GM10266 (cell line): ENCODE measurements at regions not wholly inside any gene's neighbourhood (a gene's known extent, or its start where the extent isn't known, plus 50 kb on each side); places are given as distances from the start of the nearest gene placed in this dataset.

Experiments used
- DNase-seq: peaks from one replicate; pipeline ENCODE4 v3.0.0; 2012; ENCODE audit errors: extremely low spot score
- TF ChIP-seq, protein P1 (sequence below): IDR thresholded peaks from 2 replicates; pipeline ENCODE4 v1.5.1; 2012; ENCODE audit warnings: mild to moderate bottlenecking, low read depth; ENCODE audit not compliant: control insufficient read depth, insufficient read depth; ENCODE audit errors: missing control alignments

DNA sequence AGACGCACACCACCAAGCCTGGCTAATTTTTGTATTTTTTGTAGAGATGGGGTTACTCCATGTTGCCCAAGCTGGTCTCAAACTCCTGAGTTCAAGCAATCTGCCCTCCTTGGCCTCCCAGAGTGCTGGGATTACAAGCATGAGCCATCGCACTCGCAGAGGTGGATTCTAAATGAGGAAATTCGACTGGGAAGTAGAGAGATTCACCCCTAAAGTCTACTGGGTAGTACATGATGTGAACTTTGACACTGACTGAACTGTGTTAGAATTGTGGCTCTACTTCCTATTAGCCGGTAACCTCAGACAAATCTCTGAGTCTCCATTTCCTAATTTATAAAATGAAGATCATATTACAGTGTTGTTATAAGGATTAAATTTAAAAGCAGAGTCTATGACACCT, 276.0 kb upstream of the NR5A2 start:
- no peak for DNase-seq
- TF ChIP-seq, protein P1, sequence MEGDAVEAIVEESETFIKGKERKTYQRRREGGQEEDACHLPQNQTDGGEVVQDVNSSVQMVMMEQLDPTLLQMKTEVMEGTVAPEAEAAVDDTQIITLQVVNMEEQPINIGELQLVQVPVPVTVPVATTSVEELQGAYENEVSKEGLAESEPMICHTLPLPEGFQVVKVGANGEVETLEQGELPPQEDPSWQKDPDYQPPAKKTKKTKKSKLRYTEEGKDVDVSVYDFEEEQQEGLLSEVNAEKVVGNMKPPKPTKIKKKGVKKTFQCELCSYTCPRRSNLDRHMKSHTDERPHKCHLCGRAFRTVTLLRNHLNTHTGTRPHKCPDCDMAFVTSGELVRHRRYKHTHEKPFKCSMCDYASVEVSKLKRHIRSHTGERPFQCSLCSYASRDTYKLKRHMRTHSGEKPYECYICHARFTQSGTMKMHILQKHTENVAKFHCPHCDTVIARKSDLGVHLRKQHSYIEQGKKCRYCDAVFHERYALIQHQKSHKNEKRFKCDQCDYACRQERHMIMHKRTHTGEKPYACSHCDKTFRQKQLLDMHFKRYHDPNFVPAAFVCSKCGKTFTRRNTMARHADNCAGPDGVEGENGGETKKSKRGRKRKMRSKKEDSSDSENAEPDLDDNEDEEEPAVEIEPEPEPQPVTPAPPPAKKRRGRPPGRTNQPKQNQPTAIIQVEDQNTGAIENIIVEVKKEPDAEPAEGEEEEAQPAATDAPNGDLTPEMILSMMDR: no peak

DNA sequence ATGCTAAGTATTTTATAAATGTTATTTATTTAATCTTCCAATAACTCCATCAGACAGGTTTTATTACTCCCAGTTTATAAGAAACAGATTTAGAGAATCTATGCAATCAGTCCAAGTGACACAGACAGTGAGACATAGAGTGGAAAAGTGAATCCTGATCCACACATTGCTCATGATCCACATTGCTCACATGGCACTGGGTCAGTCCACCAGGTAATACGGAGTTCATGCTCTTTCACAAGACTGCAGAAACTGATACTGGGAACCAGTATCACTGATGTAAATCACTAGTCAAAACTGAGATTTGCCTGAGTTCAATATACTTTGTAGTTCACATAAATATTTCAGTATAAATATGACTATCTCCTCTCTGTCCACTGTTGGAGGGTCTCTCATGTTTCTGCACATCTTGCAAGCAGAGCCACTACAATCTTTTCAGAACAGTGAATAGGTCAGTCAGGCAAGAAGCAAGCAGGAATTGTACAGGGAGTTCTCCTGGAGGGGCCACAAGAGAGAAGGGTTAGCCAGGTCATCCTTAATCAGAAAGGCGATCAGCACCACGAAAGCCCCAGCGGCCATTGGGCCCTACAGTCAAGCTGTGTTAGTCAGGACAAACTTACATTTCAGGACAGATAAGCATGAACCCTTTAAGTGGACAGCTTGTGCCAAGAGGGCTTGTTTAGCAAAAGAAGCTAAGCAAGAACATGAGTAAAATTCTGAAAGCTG, 275.4 kb upstream of the NR5A2 start:
- no peak for DNase-seq
- TF ChIP-seq, protein P1: no peak

DNA sequence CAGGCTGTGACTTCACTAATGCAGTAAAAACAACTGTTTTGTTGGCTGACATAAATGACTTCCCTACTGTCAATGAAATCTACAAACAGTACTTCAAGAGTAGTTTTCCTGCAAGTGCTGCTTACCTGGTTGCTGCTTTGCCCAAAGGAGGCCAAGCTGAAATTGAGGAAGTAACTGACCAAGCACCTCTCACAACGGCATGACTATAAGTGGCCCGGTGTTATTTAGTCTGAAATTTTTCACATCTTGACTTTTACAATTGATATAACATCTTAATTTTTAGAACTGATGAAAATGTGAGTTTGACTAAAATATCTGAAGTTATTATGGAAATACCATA, 274.9 kb upstream of the NR5A2 start:
- TF ChIP-seq, protein P1: no peak
- DNase-seq: no peak

DNA sequence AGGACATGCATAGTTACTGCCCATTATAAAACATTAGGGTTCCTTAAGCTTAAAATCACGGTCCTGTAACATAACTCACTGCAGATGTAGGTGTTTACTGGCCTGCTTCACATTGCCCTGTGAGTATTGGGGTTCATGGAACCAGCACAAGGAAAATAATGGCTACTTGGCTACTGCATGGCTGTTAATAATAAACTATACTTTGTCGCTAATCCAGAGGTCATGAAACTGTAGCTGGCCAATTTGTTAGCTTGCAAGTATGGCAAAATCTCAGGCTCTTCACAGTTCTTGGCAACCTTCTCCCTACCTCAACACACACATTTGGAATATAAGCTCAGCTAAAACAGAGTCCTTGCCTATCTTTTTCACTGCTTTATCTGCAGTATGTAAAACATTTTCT, 274.0 kb upstream of the NR5A2 start:
- TF ChIP-seq, protein P1: no peak
- DNase-seq: no peak

DNA sequence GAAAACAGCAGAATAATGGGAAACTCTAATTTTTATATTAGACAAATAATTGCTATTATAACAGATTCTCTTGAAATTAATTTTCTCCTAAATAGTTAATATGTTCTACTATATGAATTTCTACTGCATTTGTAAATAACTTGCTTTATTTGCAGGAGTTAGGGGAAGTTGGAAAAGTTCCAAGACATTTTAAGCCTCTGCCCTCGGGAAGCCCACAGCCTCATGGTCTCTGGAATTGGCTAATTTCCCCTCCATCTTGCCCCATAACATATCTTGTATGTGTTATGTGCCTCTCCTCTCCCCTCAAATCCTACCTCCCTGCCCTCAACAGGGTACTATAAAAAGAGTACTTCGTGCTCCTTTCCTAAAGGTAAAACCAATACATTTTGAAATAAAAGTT, 271.4 kb upstream of the NR5A2 start:
- TF ChIP-seq, protein P1: no peak
- DNase-seq: no peak

DNA sequence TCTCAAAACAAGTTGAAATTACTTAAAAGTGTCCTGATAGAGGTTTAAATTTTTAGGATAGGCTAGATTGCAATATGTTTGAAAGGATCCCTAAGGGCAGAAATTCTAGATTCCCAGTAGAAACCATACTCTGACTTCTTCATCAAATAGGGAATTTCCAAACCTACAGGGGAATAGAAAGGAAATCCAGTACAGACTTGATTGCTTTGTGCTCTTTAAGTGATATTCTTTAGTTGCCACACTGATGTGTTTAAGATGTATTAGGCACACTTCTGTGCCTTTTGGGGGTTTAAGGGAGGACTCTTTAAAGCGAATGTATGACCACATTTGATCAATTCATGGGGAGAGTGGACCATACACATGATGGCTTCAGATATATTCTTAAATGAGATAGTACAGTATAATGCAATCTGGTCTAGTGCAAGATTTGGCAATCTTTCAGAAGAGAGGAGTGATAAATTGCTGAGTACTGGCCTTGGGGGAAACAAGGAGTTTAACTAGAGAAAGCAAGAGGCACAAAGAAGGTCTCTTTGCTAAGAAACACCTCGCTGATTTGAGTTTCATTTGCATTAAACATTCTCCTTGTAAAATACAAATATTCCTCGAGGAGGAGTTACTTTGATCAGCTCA, 268.8 kb upstream of the NR5A2 start:
- DNase-seq: no peak
- TF ChIP-seq, protein P1: no peak

DNA sequence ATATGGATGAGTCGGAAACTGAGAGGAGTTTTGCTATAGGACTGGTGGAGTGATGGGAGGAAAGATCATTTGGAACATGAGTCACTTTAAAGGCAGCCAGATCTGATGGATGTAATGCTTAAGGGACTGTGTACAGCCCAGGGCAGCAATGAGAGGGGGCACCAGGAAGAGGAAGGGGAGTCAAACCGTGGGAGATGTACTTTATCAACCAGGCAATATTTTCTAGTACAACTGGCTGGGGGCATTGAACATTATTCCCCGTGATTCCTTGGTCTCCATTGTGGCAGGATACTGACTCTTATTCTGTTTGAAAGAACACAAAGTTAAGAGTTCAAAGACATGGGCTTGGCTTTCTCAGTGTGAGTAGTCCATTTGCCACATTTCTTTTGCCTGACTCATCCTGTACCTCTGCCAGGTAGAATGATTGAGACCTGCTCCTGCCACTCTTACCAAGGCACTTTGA, 268.2 kb upstream of the NR5A2 start:
- TF ChIP-seq, protein P1: no peak
- no peak for DNase-seq
